ENCODE measurements at regions not wholly inside any gene's neighbourhood (a gene's known extent, or its start where the extent isn't known, plus 50 kb on each side); places are given as distances from the start of the nearest gene placed in this dataset.

- no peak for TF ChIP-seq POLR2A (IDR thresholded peaks at IDR 0.05; ENCODE audit: low read depth, low read length)
- TF ChIP-seq POLR2AphosphoS5 (IDR thresholded peaks at IDR 0.05; ENCODE audit: low read depth, low read length) = no peak
These were observed 77.4 kb upstream of the C5orf46 start for GRCh38 chr5:147983742-147984141.
